ENCODE measurements at regions not wholly inside any gene's neighbourhood (a gene's known extent, or its start where the extent isn't known, plus 50 kb on each side); places are given as distances from the start of the nearest gene placed in this dataset.

GRCh38 chr11:8776209-8776608 is 93.6 kb downstream of the RPL27A start:
- Histone ChIP-seq H3K79me2 (ENCODE audit: insufficient read depth, low read length) (no peaks in the 10 kb centered on the region), H2AFZ (ENCODE audit: low read length) (no peak overlapping the region), H4K20me1 (ENCODE audit: control insufficient read depth, insufficient read depth, insufficient read length) (no peaks in the 10 kb centered on the region), H3K18ac (ENCODE audit: insufficient read length, low read depth, low read length) (no peak overlapping the region), H2BK5ac (ENCODE audit: insufficient read length, low read length) (no peak overlapping the region), H4K5ac (ENCODE audit: insufficient read length, low read depth, low read length) (no peak overlapping the region), H3K9ac (ENCODE audit: extremely low read depth, insufficient read length, low read length) (no peak overlapping the region), H3T11ph (ENCODE audit: low read length) (no peak overlapping the region), H3K79me1 (ENCODE audit: insufficient read depth, low read depth, low read length, poor library complexity, severe bottlenecking) (no peaks in the 10 kb centered on the region), H3K23me2 (ENCODE audit: insufficient read length, low read depth, low read length, poor library complexity, severe bottlenecking) (no peaks in the 10 kb centered on the region), H3K4me1 (ENCODE audit: insufficient read depth, low read length) (no peaks in the 10 kb centered on the region), H3K27ac (ENCODE audit: insufficient read length, low read depth, low read length) (no peak overlapping the region), H4K8ac (replicated peaks; ENCODE audit: insufficient read length, low read depth, low read length) (no peak overlapping the region), H2AK5ac (ENCODE audit: insufficient read length, low read length) (no peak overlapping the region), H3K14ac (ENCODE audit: insufficient read depth, low read length) (no peak overlapping the region; the same call in 1 of the 2 replicates), H4K91ac (ENCODE audit: insufficient read length, low read depth, low read length) (no peak overlapping the region), H3K23ac (ENCODE audit: insufficient read length, low read depth, low read length) (no peak overlapping the region), H2BK120ac (ENCODE audit: low read depth, low read length, poor library complexity, severe bottlenecking) (no peak overlapping the region), H3K9me3 (ENCODE audit: control insufficient read depth, low read depth, low read length) (no peaks in the 10 kb centered on the region), H3K4me2 (ENCODE audit: insufficient read depth, insufficient read length, low read length) (no peak overlapping the region), H2BK20ac (ENCODE audit: low read depth, low read length, poor library complexity, severe bottlenecking) (no peak overlapping the region), H2BK15ac (ENCODE audit: low read depth, low read length) (no peak overlapping the region), H3K4ac (ENCODE audit: low read depth, low read length) (no peak overlapping the region), H3K56ac (ENCODE audit: insufficient read length, low read depth, low read length) (no peak overlapping the region), H3K27me3 (ENCODE audit: insufficient read depth, low read length) (no peaks in the 10 kb centered on the region), H2BK12ac (ENCODE audit: insufficient read length, low read depth, low read length) (no peak overlapping the region)
- Mint-ChIP-seq H3K9me3 (no peaks in the 10 kb centered on the region), H3K27ac (peak overlapping the region; percentile 3 to 42 (median 39); a peak in 2 of 7 replicates), H3K27me3 (ENCODE audit: low read depth) (no peaks in the 10 kb centered on the region; the same call in 1 of the 2 replicates), H3K4me3 (no peak overlapping the region), H3K4me1 (peaks cover 13 to 15% of the 10 kb centered on the region in 2 experiments), H3K36me3 (ENCODE audit: insufficient read depth in 1 of 3, low read depth in 3 of 3) (peaks cover 0 to 2% (median 0%) of the 10 kb centered on the region in 3 experiments; a peak in 1 of 7 replicates)
- DNase-seq: no peak
- TF ChIP-seq CTCF (conservative IDR thresholded peaks at IDR 0.05): no peak
- WGBS (ENCODE audit: extremely low coverage, insufficient read length, low lambda C conversion rate): no CpG with 5 or more reads among the region's 3 CpGs

All from H9 (cell line).